Ureter (tissue), 1 donor: ENCODE measurements at regions not wholly inside any gene's neighbourhood (a gene's known extent, or its start where the extent isn't known, plus 50 kb on each side); places are given as distances from the start of the nearest gene placed in this dataset.
"Not testable (repeated sequence)": the region's sequence is repeated elsewhere in the genome, so short reads cannot be mapped to it uniquely, and the experiment has no call there.

Source experiments
- DNase-seq: peaks from one replicate; pipeline ENCODE4 v3.0.0-alpha.2; 2020; ENCODE audit warnings: low spot score
- donor health status: DM: yes; HTN: yes; CAD: no.

DNA sequence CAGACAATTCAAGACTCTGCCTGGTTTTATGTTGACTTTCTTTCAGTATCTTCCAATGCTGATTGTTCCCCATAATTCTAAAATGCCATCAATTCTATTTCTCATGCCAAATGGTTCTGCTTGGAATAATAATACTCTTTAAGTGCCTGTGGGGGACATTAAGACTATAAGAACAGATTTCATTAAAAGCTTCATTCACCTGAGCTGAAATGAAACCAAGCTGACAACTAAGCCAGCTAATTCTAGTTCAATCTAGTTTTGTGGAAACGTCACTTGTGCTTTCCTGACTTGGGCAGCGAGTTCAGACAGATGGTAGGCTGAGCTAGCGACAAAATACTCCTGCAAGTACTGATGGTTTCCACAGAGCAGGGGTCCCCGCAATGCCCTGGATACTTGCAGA lies 491.1 kb upstream of the RAB6C start:
- no peak for DNase-seq

DNA sequence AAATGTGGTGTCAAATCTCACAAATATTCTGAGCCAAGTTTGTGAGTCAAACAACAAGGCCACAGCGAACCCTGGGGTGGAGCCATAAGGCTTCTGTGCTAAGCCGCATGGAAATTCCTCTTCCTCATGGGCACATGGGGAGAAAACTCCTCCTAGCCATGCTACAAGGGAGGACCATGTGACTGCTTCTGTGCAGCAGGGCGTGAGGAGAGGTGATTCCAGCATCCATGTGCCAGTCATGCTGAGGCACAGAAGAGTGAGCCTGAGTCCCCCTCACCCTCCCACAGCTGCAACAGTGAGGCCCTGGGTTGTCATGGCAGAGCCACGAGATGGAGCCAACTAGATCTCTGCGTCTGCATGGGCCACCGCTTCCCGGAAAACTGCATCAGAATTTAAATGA lies 488.8 kb upstream of the RAB6C start:
- DNase-seq = no peak

- DNase-seq = no peak
Observed at GRCh38 chr2:129491308-129491707, 488.2 kb upstream of the RAB6C start.

GRCh38 chr2:129492548-129492947 lies 486.9 kb upstream of the RAB6C start:
- no peak for DNase-seq

- no peak for DNase-seq
Observed at GRCh38 chr2:129499747-129500146, 479.7 kb upstream of the RAB6C start.

- DNase-seq = no peak
Observed at GRCh38 chr2:129502781-129503180, 476.7 kb upstream of the RAB6C start.

- DNase-seq = no peak
Observed at GRCh38 chr2:129504646-129505045, 474.8 kb upstream of the RAB6C start.

- no peak for DNase-seq
Observed at GRCh38 chr2:129518937-129519336, 460.5 kb upstream of the RAB6C start.

DNA sequence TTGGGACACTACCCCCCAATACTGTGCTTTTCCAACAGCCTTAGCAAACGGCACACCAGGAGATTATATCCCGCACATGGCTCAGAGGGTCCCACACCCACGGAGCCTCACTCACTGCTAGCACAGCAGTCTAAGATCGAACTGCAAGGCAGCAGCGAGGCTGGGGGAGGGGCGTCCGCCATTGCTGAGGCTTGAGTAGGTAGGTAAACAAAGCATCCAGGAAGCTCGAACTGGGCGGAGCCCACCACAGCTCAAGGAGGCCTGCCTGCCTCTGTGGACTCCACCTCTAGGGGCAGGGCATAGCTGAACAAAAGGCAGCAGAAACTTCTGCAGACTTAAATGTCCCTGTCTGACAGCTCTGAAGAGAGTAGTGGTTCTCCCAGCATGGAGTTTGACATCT lies 447.3 kb upstream of the RAB6C start:
- DNase-seq = not testable (repeated sequence)

GRCh38 chr2:129548880-129549279 lies 430.6 kb upstream of the RAB6C start:
- DNase-seq = no peak

DNA sequence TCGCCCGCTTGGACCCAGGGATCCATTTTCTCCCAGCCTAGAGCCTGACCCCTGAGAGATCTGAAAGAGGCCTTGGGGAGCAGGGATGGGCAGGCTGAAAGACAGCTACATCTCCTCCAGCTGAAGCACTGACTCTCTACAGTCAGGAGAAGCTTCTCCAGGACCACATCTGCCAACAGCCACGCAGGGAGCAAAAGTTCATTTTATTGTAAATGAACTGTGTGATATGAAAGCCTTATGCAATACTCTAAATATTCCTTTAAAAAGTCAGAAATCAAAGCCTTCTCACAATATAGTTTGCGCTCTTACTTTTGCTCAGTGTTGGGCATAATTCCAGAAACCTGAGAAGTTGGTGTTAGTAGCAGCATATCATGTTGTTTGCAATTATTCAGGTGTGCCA lies 428.9 kb upstream of the RAB6C start:
- DNase-seq = no peak

DNA sequence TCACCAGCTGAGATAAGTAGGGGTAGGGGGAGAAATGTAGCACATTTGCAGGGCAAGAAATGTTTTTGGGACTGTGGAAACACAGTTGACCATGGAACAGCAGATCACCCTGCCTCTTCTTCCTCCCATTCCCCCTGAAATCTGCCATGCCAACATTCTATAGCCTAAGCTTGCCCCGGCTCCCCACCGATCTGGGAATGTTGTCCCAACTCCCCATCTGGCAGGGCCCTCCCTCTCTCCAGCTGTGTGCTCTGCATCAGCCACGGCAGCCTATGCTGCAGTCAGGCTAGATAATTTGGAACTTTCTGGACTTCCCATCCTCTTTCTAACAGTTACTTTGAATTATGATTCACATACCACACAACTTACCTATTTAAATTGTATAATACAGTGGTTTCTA lies 425.1 kb upstream of the RAB6C start:
- DNase-seq = no peak

DNA sequence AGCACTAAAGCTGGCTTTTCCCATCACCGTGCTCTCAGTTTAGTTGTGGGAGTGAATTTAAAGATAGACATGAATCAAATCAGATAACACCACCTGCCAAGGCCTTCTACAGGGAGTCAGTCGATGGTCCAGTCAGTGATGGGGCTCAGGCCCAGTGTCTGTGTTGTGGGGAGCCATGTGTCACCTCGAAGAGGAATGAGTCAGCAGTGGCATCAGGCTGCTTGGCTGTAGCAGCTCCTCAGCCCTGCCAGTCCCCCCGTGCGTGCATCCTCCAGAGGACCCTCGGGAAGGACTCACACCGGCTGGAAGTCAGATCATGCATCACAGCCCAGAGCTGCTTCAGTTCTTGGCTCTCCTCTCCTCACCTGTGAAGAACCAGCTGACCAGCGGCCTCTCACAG lies 420.4 kb upstream of the RAB6C start:
- no peak for DNase-seq

GRCh38 chr2:129565551-129566109 lies 413.8 kb upstream of the RAB6C start:
- DNase-seq = no peak

- not testable (repeated sequence) for DNase-seq
Observed at GRCh38 chr2:129570812-129571211, 408.7 kb upstream of the RAB6C start.

DNA sequence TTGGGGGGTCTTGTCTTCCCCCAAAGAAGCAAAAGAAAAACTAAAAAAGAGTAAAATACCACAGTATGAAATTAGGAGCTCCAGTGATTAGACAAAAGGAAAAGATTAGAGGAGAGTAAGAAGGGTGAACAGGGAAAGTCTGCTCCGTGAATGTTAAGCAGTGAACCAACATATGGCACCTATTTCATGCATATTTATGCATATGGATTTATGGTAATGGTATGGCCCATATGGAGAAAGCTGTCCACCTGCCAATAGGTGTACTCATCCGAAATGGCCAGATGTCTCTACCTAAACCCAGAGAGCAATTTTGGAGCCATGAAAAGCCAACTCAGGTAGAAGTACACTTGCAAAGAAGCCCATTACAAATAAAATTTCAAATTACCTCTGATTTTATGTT lies 404.0 kb upstream of the RAB6C start:
- no peak for DNase-seq

GRCh38 chr2:129575880-129576279 lies 403.6 kb upstream of the RAB6C start:
- no peak for DNase-seq

DNA sequence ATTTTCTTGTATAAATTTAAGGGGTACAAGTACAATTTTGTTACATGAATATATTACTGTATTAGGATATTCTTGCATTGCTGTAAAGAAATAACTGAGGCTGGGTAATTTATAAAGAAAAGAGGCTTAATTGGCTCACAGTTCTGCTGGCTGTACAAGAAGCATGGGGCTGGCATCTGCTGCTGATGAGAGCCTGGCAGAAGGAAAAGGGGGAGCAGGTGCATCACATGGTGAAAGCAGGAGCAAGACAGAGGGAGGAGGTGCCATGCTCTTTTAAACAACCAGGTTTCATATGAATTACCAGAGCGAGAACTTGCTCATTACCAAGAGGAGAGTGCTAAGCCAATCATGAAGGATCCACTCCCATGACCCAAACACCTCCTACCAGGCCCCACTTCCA lies 399.5 kb upstream of the RAB6C start:
- no peak for DNase-seq

GRCh38 chr2:129585760-129586159 lies 393.7 kb upstream of the RAB6C start:
- DNase-seq = no peak

- no peak for DNase-seq
Observed at GRCh38 chr2:129587426-129588064, 391.9 kb upstream of the RAB6C start.

GRCh38 chr2:129604560-129604959 lies 374.9 kb upstream of the RAB6C start:
- DNase-seq = no peak

DNA sequence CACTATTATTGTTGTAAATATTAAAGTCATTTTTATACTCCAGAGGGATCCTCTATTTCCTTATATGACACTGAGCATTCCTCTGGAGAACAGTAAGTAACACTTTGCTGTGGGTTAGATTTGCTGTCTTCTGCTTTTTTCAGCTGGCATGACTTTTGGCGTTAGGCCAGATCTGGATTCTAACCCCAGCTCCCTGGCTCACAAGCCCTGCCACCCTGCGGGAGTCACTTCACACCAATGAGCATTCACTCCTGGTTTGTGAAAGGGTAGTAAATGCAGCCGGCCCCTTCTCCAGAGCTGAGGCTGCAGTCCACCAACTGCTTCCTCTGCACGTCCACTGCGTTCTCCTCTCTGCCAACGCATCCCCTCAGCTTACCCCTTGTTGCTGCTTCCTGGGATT lies 373.8 kb upstream of the RAB6C start:
- DNase-seq = no peak

DNA sequence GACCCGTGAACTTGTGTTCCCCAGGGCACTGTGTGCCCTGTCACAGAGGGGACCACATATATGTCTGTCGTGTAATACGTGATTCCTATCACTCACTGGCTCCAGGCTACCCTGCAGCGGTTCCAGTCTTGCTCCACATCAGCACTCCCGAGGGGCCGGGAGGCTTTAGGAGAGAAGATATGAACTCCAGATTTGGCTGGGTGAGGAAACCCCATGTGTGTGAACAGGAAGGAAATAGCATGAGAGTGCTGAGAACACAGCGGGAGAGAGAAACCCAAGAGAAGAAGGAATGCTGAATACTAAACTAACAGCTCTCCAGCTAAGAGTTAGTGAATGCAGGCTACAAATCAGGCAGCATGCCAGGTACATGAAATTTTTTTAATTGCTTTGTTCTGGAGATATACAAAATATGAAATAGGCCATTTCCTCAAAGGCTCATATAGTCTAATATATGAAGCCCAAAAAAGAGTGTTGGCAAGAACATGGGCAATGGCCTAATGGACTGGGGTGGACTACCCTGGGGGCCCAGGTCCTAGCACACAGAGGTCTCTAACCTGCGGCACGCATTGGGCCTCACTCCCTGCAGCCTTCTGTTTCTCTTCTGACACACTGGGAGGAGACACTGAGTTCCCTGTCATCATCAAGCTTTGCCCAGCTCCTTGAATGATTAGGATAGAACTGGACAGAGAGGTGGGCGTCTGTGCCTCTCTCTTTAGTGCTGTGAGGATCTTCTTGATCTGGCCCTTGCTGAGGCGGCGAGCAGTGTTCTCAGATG lies 372.8 kb upstream of the RAB6C start:
- DNase-seq = no peak
